Stomach (tissue), 8 donors: ENCODE measurements at regions not wholly inside any gene's neighbourhood (a gene's known extent, or its start where the extent isn't known, plus 50 kb on each side); places are given as distances from the start of the nearest gene placed in this dataset.

ENCODE experiments used
- DNase-seq, 2 donors: peaks; one replicate each; pipeline versions ENCODE4 v3.0.0 to v3.0.0-alpha.2; 2013 to 2019
- H3K27ac ChIP-seq, 5 donors: fragments of 200-600 bp in 4 of 5; sonication (generic) in 4 of 5; one replicate each; pipeline ENCODE4 v1.5.1; 2013 to 2019; ENCODE audit warnings: mild to moderate bottlenecking in 1 of 5, moderate library complexity in 1 of 5
- H3K27me3 ChIP-seq, 3 donors: fragments of 200-600 bp; sonication (generic); one replicate each; pipeline ENCODE4 v1.5.1; 2017 to 2019; ENCODE audit warnings: mixed run types in 1 of 3
- H3K36me3 ChIP-seq, 4 donors: fragments of 200-600 bp; sonication (generic); 1 replicate in 3 of 4; 2 replicates in 1 of 4; pipeline ENCODE4 v1.5.1; 2016 to 2019
- H3K4me1 ChIP-seq, 4 donors: fragments of 200-600 bp; sonication (generic); one replicate each; pipeline ENCODE4 v1.5.1; 2016 to 2019
- H3K4me3 ChIP-seq, 4 donors: fragments of 200-600 bp; sonication (generic) in 3 of 4; one replicate each; pipeline ENCODE4 v1.5.1; 2016 to 2019; ENCODE audit warnings: mild to moderate bottlenecking in 1 of 4
- H3K9me3 ChIP-seq, 4 donors: fragments of 200-600 bp; sonication (generic); one replicate each; pipeline ENCODE4 v1.5.1; 2016 to 2019
- EP300 ChIP-seq: sonication (generic); formaldehyde crosslinking; IDR thresholded peaks from one replicate; pipeline ENCODE4 v1.6.1; 2017; ENCODE audit warnings: antibody characterized with exemption
- POLR2A ChIP-seq, 4 donors: fragments of 450-650 bp; IDR thresholded peaks; one replicate each; pipeline ENCODE4 v1.6.1; 2016; ENCODE audit warnings: antibody characterized with exemption in 4 of 4, control low read depth in 2 of 4, mild to moderate bottlenecking in 1 of 4, moderate library complexity in 1 of 4
- POLR2AphosphoS5 ChIP-seq, 3 donors: sonication (generic); formaldehyde crosslinking; IDR thresholded peaks; one replicate each; pipeline ENCODE4 v1.6.1; 2016; ENCODE audit warnings: antibody characterized with exemption in 3 of 3
- WGBS, 5 donors: extraction: QIAGEN DNeasy Blood & Tissue Kit in 3 of 5; methylation state at CpG; one replicate each; pipeline versions ENCODE4 v1.1.5 to v1.1.7; 2013 to 2018; 5-methylcytosine and 5-hydroxymethylcytosine counted together
- intact Hi-C: fragments of 100-400 bp; cut with DNase I; formaldehyde crosslinking; loops from one replicate; pipeline ENCODE4 v1.15.1; 2023; ENCODE audit warnings: low total_unique reads
- TF ChIP-seq, protein P1 (sequence below), 7 experiments: fragments of 450-650 bp in 4 of 7; fragments of 200-600 bp in 3 of 7; sonication (generic) in 3 of 7; IDR thresholded peaks; one replicate each; pipeline ENCODE4 v1.5.1; 2016 to 2019; ENCODE audit warnings: antibody characterized with exemption in 7 of 7, control low read depth in 2 of 7, mild to moderate bottlenecking in 1 of 7
- donor health status: healthy with polysubstance abuse.
- donor health status: Bipolar disorder and iron deficiency.
- donor health status: healthy.

GRCh38 chr12:114190971-114191370 lies 215.0 kb downstream of the TBX5 start:
- intact Hi-C loops, result no loop called here
- peaks cover 0 to 5% (median 0%) of the 10 kb centered on the region in 4 donors for H3K9me3 ChIP-seq
- H3K4me3 ChIP-seq, result no peak overlapping the region
- no peaks in the 10 kb centered on the region for H3K4me1 ChIP-seq
- peaks cover 0 to 43% (median 0%) of the 10 kb centered on the region in 3 donors for H3K27me3 ChIP-seq
- H3K36me3 ChIP-seq, result no peaks in the 10 kb centered on the region
- no peak for TF ChIP-seq EP300
- whole genome bisulfite sequencing, 5 donors, result 58 to 83% (median 82%) methylated on average over 2 of the region's 2 CpGs
- H3K27ac ChIP-seq, result no peak overlapping the region
- DNase-seq, result no peak

GRCh38 chr12:114189266-114189665 lies 216.7 kb downstream of the TBX5 start:
- Histone ChIP-seq H3K4me3 (no peak overlapping the region), H3K36me3 (no peaks in the 10 kb centered on the region), H3K9me3 (peaks cover 0 to 5% (median 0%) of the 10 kb centered on the region in 4 donors), H3K27me3 (peaks cover 0 to 44% (median 0%) of the 10 kb centered on the region in 3 donors), H3K27ac (no peak overlapping the region), H3K4me1 (no peaks in the 10 kb centered on the region)
- DNase-seq, result no peak
- 72 to 90% (median 85%) methylated on average over 4 of the region's 4 CpGs for WGBS, 5 donors
- no peak for TF ChIP-seq EP300
- TF ChIP-seq POLR2A (IDR thresholded peaks at IDR 0.05), result no peak
- TF ChIP-seq, protein P1, sequence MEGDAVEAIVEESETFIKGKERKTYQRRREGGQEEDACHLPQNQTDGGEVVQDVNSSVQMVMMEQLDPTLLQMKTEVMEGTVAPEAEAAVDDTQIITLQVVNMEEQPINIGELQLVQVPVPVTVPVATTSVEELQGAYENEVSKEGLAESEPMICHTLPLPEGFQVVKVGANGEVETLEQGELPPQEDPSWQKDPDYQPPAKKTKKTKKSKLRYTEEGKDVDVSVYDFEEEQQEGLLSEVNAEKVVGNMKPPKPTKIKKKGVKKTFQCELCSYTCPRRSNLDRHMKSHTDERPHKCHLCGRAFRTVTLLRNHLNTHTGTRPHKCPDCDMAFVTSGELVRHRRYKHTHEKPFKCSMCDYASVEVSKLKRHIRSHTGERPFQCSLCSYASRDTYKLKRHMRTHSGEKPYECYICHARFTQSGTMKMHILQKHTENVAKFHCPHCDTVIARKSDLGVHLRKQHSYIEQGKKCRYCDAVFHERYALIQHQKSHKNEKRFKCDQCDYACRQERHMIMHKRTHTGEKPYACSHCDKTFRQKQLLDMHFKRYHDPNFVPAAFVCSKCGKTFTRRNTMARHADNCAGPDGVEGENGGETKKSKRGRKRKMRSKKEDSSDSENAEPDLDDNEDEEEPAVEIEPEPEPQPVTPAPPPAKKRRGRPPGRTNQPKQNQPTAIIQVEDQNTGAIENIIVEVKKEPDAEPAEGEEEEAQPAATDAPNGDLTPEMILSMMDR (IDR thresholded peaks at IDR 0.05), result no peak
- no peak for TF ChIP-seq POLR2AphosphoS5 (IDR thresholded peaks at IDR 0.05)
- intact Hi-C loops, result no loop called here

DNA sequence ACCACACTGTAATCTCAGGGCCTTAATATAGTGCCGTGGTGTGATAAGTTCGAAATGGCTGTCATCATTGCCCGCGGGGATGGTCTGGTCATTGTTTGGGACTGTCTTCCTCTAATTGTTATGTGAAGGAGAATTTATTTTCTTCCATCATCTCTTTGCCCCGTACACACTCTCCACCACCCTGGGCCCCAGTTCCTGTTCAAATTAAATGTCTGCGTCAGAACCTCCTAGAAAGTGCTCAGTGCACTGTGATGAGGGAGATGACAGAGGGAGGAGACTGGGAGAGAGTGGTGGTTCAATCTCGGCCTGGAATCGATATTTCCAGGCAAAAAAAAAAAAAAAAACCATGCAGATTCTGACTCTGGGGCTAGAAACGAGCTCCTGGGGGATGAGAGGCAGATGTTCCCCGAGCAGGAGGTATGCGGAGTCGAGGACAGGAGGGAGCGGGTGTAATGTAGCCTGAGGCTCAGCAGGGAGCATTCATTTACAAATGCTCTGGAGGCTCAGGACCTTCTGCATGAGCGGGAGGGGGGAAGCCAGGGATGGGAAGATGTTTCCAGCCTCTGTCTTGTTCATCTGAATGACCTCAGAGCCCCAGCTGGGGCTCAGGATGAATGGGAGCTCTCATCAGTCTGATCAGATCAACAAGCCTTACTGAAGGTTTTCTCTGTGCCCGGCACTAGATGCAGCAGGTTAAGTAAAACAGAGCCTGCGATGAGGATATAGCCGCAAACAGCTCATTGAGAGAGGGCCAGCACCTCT lies 219.5 kb downstream of the TBX5 start:
- Histone ChIP-seq H3K36me3 (no peaks in the 10 kb centered on the region), H3K27me3 (peaks cover 0 to 25% (median 0%) of the 10 kb centered on the region in 3 donors), H3K4me1 (no peaks in the 10 kb centered on the region), H3K4me3 (no peak overlapping the region), H3K9me3 (peaks cover 0 to 5% (median 0%) of the 10 kb centered on the region in 4 donors), H3K27ac (no peak overlapping the region)
- intact Hi-C loops, result no loop called here
- DNase-seq, result peak in 1 of 2 donors; percentile 6
- 31 to 41% (median 37%) methylated on average over 17 of the region's 17 CpGs for WGBS, 5 donors
- no peak for TF ChIP-seq POLR2A (IDR thresholded peaks at IDR 0.05)
- TF ChIP-seq POLR2AphosphoS5 (IDR thresholded peaks at IDR 0.05), result no peak
- TF ChIP-seq, protein P1 (IDR thresholded peaks at IDR 0.05), result no peak
- TF ChIP-seq EP300, result no peak

DNA sequence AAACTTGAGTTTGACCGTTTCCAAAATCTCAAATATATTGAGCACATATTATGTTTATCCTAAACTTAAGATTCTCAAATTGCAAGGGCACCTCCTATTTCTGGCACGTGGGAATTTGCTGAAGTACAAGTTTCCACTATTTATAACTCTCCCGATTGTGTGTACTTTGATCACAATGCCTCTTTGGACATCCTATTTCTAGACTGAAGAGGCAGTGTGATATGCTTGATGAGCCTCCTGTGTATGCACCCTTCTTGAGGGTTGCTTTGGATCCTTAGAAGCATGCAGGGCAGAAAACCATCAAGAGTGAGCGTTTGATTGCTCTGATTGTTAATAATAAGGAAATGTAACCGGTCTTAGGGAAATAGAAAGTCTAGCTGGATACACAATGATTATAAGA lies 218.9 kb upstream of the RBM19 start:
- peaks cover 0 to 5% (median 0%) of the 10 kb centered on the region in 4 donors for H3K9me3 ChIP-seq
- peaks cover 0 to 24% (median 0%) of the 10 kb centered on the region in 3 donors for H3K27me3 ChIP-seq
- 64 to 77% (median 75%) methylated on average over 5 of the region's 5 CpGs for WGBS, 5 donors
- no peak for DNase-seq
- no peaks in the 10 kb centered on the region for H3K4me1 ChIP-seq
- no peak overlapping the region for H3K4me3 ChIP-seq
- H3K36me3 ChIP-seq, result no peaks in the 10 kb centered on the region
- intact Hi-C loops, result no loop called here
- no peak overlapping the region for H3K27ac ChIP-seq
- TF ChIP-seq POLR2A (IDR thresholded peaks at IDR 0.05) (no peak), EP300 (no peak), POLR2AphosphoS5 (IDR thresholded peaks at IDR 0.05) (no peak)
- TF ChIP-seq, protein P1 (IDR thresholded peaks at IDR 0.05), result no peak

GRCh38 chr12:114174326-114174725 lies 208.2 kb upstream of the RBM19 start:
- peaks cover 0 to 12% (median 0%) of the 10 kb centered on the region in 3 donors for H3K27me3 ChIP-seq
- DNase-seq, result no peak
- TF ChIP-seq POLR2A (IDR thresholded peaks at IDR 0.05), result no peak
- TF ChIP-seq POLR2AphosphoS5 (IDR thresholded peaks at IDR 0.05), result no peak
- TF ChIP-seq EP300, result no peak
- TF ChIP-seq, protein P1 (IDR thresholded peaks at IDR 0.05), result no peak
- H3K9me3 ChIP-seq, result no peaks in the 10 kb centered on the region
- WGBS, 5 donors, result 93 to 100% (median 100%) methylated on average over 1 of the region's 1 CpG
- no peak overlapping the region for H3K27ac ChIP-seq
- no peak overlapping the region for H3K4me3 ChIP-seq
- H3K36me3 ChIP-seq, result no peaks in the 10 kb centered on the region
- intact Hi-C loops, result no loop called here
- H3K4me1 ChIP-seq, result no peaks in the 10 kb centered on the region
